Kidney epithelial cell (primary cell): ENCODE measurements at regions not wholly inside any gene's neighbourhood (a gene's known extent, or its start where the extent isn't known, plus 50 kb on each side); places are given as distances from the start of the nearest gene placed in this dataset.

ENCODE experiments used
- DNase-seq: peaks from one replicate; pipeline ENCODE4 v3.0.0-alpha.2; 2010; ENCODE audit warnings: low read depth
- H3K27me3 ChIP-seq: 2 replicates; pipeline ENCODE4 v1.6.0; 2011; ENCODE audit warnings: low read length; ENCODE audit not compliant: control insufficient read depth, insufficient read depth
- H3K36me3 ChIP-seq: 2 replicates; pipeline ENCODE4 v1.5.1; 2011; ENCODE audit warnings: low read length; ENCODE audit not compliant: control insufficient read depth, insufficient read depth
- H3K4me3 ChIP-seq: 2 replicates; pipeline ENCODE4 v1.5.1; 2011; ENCODE audit warnings: low read depth, mild to moderate bottlenecking, control low read depth, low read length
- TF ChIP-seq, protein P1 (sequence below): IDR thresholded peaks from 2 replicates; pipeline ENCODE4 v1.5.1; 2011; ENCODE audit warnings: mild to moderate bottlenecking, moderate library complexity, low read length, control low read depth, inconsistent platforms; ENCODE audit not compliant: insufficient read depth, poor library complexity, severe bottlenecking

DNA sequence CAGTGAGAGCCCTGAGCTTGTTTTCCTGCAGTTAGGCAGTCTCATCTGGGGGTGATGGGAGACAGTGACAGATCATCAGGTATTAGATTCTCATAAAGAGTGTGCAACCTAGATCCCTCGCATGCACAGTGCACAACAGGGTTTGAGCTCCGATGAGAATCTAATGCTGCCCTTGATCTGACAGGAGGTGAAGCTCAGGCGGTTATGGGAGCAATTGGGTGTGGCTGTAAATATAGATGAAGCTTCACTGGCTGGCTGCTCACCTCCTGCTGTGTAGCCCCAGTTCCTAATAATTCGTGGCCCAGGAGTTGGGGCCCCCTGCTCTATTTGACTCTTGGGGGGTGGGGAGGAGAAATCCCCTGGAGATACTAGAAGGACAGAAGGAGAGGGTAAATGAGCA lies 309.4 kb upstream of the STT3B start:
- Histone ChIP-seq H3K4me3 (no peak overlapping the region), H3K36me3 (no peaks in the 10 kb centered on the region), H3K27me3 (no peaks in the 10 kb centered on the region)
- TF ChIP-seq, protein P1, sequence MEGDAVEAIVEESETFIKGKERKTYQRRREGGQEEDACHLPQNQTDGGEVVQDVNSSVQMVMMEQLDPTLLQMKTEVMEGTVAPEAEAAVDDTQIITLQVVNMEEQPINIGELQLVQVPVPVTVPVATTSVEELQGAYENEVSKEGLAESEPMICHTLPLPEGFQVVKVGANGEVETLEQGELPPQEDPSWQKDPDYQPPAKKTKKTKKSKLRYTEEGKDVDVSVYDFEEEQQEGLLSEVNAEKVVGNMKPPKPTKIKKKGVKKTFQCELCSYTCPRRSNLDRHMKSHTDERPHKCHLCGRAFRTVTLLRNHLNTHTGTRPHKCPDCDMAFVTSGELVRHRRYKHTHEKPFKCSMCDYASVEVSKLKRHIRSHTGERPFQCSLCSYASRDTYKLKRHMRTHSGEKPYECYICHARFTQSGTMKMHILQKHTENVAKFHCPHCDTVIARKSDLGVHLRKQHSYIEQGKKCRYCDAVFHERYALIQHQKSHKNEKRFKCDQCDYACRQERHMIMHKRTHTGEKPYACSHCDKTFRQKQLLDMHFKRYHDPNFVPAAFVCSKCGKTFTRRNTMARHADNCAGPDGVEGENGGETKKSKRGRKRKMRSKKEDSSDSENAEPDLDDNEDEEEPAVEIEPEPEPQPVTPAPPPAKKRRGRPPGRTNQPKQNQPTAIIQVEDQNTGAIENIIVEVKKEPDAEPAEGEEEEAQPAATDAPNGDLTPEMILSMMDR, result no peak
- no peak for DNase-seq

GRCh38 chr3:31224936-31225335 lies 307.8 kb upstream of the STT3B start:
- DNase-seq, result no peak
- TF ChIP-seq, protein P1, result no peak

GRCh38 chr3:31225923-31226322 lies 306.8 kb upstream of the STT3B start:
- H3K4me3 ChIP-seq, result no peak overlapping the region
- no peak for DNase-seq
- H3K27me3 ChIP-seq, result no peaks in the 10 kb centered on the region
- TF ChIP-seq, protein P1, result no peak
- H3K36me3 ChIP-seq, result no peaks in the 10 kb centered on the region

More at GRCh38 chr3:31224936-31225335, 307.8 kb upstream of the STT3B start:
- Histone ChIP-seq H3K36me3 (no peaks in the 10 kb centered on the region), H3K4me3 (no peak overlapping the region), H3K27me3 (no peaks in the 10 kb centered on the region)

DNA sequence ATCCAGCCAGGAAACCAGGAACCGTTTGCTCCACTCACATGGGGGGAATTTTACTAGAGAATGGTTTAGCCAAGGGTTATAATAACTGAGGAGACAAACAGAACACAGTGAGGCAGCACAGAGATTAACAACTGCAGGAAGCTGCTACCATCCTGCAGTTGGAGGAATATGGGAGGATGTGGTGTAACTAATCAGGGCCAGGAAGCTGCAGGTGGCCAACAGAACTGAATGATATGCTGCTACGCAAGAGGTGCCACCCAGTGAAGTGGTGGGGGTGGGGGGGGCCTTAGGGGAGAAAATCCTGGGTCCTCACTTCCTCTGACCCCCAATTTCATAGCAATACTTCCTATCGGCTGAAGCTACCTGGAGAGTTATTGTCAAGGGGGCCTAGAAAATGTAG lies 306.4 kb upstream of the STT3B start:
- TF ChIP-seq, protein P1, result no peak
- no peaks in the 10 kb centered on the region for H3K36me3 ChIP-seq
- no peak for DNase-seq
- H3K27me3 ChIP-seq, result no peaks in the 10 kb centered on the region
- H3K4me3 ChIP-seq, result no peak overlapping the region

- Histone ChIP-seq H3K27me3 (no peaks in the 10 kb centered on the region), H3K4me3 (no peak overlapping the region), H3K36me3 (no peaks in the 10 kb centered on the region)
- TF ChIP-seq, protein P1, result no peak
- no peak for DNase-seq
Measured at GRCh38 chr3:31227131-31227562, 305.6 kb upstream of the STT3B start.

GRCh38 chr3:31230425-31231223 lies 302.1 kb upstream of the STT3B start:
- TF ChIP-seq, protein P1, result no peak
- no peaks in the 10 kb centered on the region for H3K36me3 ChIP-seq
- no peak overlapping the region for H3K4me3 ChIP-seq
- H3K27me3 ChIP-seq, result no peaks in the 10 kb centered on the region
- DNase-seq, result no peak
